ENCODE measurements at regions not wholly inside any gene's neighbourhood (a gene's known extent, or its start where the extent isn't known, plus 50 kb on each side); places are given as distances from the start of the nearest gene placed in this dataset.
"Not testable (repeated sequence)": the region's sequence is repeated elsewhere in the genome, so short reads cannot be mapped to it uniquely, and the experiment has no call there.

DNA sequence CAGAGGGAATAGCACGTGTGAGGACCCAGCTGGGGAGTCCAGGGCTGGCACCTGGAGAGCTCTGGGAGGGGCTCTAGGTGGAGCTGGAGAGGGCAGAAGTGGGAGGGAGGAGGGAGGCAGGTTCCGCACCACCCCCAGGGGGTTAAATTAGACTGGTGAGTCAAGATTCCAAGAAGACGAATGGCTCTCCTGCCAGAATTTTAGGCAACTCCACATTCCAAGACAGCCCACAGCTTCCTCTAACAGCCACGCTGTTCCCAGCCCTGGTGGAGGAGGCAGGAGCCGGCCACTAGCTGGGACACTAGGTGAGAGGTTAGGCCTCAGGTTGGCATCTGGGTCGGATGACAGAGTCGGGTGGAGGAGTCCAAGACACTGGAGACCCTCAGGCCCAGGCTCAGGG lies 60.2 kb downstream of the TFAP2C start:
- no peak for DNase-seq

DNA sequence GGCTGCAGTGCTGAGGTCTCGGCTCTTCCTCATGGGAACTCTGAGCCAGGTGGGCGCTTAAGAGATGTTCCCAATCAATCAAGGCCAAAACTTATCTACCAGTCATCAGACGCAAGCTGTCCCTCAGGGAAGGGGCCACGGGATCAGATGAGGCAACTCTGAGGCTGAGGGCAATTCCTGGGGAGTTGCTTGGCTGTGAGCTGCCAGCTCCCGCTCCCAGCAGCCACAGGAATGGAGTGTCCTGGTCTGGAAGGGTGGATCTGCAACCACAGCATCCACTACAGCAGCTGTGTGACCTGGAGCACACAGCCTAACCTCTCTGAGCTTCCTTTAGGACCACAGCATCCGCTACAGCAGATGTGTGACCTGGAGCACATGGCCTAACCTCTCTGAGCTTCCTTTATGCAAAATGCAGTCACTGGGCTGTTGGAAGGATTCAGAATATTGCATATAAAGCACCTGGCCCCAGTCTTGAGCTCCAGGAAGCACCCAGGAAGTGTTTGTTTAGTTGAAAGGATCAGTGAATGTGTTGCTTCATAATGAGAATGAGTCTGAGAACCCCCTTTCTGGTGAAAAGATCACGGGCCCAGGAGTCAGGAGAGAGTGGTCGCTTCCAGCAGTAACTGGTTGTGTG lies 60.9 kb downstream of the TFAP2C start:
- DNase-seq, result no peak

DNA sequence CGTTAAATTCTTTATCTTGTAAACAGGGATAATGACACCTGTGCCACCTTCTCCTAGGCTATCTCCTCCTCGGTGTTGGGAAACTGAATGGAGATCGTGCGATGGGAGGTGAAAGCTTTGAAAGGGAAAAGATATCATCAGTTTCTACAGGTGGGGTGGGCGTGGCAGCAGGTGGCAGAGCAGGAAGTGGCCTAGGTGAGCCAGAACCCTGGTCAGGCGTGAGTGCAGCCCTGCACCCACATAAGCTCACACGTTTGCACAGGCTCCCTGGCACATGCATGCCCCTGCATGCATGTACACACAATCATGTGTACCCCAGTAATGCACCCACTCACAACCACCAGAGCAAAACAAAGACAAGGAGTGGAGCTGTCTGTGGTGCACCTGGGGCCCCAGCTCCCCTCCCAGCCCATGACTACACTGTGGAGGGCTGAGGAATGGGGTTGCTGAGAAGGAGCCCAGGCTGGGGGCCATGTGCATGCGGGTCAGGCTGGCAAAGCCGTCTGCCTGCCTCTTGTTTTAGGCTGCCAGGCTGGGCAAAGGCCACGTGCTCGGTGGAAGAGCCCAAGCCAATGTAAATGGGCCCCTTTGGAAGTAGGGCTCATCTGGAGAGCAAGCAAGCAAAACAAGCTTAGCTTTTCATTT lies 61.5 kb downstream of the TFAP2C start:
- no peak for DNase-seq

DNA sequence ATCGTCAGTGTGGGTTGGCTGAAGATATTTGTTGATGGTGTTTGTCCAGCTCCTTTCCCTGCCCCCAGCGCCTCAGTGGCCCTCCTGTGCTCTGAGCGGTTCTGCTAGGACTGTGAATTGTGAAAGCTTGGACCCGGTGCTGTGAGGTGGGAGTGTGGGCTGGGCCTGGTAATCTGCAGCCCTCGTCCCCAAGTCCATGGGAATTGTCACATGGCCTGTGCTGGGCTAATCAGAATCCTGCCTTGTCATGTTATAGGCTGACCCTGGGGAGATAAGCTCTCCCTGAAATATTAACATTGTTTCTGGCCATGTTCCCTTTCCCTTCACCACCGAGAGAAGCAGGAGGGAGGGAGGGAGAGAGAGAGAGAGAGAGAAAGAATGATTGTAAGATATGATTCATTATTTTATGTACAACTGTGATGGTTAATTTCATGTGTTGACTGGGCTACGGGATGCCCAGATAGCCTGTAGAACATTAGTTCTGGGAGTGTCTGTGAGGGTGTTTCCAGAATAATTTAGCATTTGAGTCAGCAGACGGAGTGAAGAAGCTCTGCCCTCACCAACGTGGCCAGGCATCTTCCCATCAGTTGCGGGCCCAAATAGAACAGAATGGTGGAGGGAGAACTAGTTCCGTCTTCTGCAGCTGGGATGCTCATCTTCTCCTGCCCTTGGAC lies 62.4 kb downstream of the TFAP2C start:
- no peak for DNase-seq

DNA sequence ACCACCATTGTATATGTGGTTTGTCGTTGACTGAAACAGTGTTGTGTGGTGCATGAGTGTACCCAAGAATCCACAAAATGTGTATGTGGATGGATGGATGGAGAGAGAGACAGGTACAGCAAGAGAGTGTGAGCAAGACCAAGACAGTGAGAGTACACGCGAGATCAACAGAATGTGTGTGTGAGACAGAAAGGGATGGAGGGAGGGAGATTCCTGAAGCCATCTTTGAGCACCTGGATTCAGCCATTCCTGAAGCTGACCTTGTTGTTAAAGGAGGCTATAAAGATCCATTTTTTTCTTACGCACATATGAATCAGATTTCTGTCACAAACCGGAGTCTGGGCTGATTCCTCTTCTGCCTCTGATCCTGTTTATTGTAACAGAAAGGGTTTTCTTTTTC lies 64.1 kb downstream of the TFAP2C start:
- DNase-seq, result no peak

DNA sequence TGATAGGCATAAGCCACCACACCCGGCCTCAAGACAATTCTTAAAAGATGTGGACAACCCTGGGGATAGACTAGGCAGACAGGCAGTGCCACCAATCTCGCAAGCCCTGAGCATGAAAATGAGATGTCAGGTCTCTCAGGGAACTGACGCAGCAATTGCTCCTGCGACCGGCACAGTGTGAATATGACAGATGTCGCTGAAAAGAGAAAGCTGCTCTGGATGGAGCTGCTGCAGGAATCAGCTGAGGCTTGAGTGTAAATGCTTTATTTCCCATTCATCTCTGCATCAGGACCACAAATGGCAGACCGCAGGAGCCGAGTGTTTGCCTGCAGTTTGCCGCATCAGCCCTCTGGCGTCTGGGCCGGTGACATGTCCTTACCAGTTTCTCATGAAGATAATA lies 68.4 kb downstream of the TFAP2C start:
- no peak for DNase-seq

DNA sequence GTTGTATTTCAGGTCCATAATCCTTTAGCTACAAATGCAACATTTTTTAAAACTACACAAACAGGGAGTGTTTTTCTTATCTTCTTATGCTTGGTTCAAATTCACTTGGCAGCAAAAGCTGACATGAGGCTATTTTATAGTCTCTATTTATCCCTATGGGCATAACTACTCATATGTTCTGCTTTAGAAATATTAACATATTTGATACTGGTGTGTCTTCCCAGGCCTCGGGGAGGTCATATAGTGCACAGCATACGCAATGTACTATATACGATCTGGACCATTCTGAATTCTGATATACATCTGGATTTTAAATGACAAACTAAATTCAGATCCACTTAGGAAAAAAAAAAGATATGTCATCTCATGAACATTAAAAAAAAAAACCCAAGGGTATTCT lies 69.2 kb downstream of the TFAP2C start:
- DNase-seq, result no peak

DNA sequence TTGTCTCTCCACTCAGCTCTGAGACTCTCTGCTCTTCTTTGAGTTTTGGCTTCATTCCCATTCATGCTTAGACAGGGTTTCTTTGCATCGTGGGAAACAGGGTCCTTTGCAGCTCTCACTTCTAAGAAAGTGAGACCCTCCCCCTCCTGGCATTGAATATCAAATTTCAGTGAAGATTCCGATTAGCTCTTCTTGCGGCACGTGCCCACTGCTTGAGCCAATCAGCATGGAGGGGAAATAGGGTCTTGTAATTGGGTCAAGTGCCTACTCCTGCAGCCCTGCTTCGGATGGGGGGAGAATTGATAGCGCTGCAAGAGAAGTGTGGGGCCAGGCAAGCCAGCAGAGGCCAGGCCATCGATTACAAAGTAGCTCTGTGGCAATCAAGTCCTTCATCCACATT lies 69.6 kb downstream of the TFAP2C start:
- no peak for DNase-seq

DNA sequence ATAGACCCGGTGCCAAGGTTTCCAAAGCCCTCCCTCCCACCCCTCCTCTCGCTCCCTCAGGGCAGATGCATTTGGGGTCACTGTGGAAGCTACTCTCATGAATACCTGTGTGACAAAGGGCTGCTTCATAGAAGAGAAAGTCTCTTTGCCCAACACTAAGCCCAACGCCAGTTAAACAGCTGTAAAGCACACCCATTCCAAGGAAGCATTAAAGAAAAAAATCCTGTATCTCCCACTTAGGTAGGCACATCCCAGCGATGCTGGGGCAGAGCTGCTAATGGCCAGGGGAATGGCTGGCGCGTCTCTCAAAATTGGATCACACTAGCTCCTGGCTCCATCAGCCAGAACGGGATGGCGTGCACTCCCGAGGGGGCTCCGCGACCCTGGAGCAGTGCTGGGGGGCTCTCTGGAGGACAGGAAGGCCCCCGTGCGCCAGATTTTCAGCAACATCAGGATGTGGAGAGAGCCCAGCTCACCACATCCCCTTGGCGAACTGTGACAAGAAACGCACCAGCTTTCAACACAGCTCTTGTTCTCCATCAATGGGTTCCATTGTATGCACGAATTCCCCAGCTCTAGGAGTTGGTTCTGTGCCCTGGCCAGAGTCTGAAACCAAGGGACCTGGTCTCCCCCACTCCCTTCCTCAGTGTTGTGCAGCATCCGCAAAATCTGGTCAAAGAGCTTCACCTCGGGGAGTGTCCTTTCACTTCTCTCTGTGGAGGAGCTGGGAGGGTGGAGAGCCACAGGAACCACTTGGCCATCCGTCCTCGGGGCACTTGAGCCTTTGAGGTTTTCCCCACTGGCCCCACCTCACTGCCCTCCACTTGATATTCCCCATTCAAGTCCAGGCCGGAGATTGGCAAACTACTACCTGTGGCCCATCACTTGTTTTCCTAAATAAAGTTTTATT lies 74.1 kb downstream of the TFAP2C start:
- peak in 18 of 51 donors; percentile 4 to 54 (median 11) for DNase-seq

DNA sequence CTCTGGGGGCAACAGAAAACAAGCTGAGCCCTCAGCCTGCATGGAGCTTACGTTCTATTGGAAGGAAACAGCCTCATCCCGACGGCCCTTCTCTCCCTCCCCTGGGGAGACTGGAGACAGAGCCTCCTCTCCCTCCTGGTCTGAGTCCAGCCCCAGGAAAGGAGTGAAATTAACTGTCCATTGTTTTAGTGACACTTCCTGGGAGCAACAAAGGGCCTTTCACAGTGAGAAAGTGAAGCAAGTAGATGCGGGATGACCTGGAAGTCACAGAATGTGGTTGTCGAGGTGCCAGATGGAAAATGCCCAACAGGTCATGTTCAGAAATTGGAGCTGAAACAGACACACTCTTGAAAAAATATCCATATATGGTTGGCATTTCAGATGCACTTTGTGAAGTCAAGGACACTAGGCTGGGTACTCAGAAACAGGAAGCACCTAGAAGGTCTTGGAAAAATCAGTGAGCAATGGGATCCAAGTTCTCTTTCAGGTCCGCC lies 77.8 kb downstream of the TFAP2C start:
- no peak for DNase-seq

DNA sequence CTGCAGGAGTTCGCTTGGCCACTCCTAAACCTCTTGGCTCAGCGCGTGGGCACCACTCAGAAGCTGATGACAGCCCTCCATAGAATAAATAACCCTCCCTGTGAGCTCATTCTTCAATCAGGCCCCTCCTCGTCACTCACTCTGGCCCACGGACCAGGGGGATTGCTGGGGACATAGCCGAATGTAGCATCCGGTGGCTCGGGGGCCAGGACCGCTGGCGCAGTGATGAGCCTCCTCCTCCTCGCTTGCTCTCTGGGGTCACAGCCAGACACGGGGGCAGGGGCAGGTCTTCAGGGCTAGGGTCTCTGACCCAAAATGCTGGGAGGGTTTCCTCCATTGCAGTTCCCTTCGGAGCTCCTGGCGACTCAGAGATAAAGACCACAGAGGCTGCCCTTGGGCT lies 79.9 kb downstream of the TFAP2C start:
- DNase-seq, result no peak

DNA sequence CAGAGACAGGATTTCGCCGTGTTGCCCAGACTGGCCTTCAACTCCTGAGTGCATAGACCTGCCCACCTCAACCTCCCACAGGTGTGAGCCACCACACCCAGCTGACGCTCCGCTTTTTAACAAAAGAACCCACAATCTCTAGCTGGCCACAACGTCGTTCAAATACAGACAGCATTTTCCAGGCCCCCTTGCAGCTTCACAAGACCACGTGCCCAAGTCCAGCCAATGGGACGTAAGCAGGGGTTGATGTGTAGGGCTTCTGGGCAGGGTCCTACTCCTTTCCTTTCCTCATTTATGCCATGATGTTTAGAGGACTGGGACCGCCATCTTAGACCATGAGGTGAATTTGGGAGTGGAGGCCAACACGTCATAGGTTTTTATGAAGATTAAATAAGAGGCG lies 81.0 kb downstream of the TFAP2C start:
- DNase-seq, result no peak

DNA sequence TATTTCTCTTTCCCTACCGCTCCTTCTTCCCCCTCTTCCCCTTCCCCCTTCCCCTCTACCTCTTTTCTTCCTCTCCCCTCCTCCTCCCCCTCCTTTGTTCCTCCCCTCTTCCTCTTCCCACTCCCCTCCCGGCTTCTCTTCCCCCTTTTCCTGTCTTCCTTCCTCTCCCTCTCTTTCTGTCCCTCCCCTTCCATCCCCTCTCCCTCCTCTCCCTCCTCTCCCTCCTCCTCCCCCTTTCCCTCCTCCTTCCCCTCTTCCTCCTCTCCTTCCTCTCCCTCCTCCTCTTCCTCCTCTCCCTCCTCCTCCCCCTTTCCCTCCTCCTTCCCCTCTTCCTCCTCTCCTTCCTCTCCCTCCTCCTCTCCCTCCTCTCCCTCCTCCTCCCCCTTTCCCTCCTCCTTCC lies 81.5 kb downstream of the TFAP2C start:
- DNase-seq, result not testable (repeated sequence)

DNA sequence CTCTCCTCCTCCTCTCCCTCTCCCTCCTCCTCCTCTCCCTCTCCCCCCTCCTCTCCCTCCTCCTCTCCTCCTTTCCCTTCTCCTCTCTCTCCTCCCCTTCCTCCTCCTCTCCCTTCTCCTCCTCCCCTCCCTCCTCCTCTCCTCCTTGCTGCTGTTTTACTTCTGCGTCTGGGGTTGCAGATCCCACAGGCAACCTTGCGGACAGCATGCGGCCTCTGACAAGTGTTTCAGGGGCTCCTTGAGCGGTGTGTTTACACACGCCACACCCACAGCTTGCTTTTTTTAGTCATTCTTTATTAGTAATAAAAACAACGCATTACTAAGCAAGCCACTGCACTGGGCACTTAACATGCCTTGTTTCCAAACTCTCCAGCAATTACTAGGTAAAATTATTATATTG lies 81.9 kb downstream of the TFAP2C start:
- DNase-seq, result no peak

DNA sequence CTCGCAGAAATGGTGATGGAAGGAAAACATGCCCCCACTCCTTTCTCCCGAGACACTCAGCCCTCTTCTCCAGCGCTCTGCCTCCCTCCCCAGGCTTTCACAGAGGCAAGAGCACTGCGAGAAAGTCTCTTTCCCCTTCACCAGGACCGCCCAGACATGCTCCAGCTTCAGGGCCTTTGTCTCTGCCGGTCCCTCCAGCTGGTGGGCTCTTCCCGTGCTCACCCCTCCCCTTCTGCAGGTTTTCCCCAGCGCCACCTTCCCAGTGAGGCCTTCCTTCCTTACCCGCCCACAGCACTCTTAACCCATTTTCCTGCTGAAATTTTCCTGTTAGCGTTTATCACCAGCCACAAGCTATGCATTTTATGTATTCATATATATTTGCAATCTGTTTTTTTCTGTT lies 86.2 kb downstream of the TFAP2C start:
- DNase-seq, result no peak

DNA sequence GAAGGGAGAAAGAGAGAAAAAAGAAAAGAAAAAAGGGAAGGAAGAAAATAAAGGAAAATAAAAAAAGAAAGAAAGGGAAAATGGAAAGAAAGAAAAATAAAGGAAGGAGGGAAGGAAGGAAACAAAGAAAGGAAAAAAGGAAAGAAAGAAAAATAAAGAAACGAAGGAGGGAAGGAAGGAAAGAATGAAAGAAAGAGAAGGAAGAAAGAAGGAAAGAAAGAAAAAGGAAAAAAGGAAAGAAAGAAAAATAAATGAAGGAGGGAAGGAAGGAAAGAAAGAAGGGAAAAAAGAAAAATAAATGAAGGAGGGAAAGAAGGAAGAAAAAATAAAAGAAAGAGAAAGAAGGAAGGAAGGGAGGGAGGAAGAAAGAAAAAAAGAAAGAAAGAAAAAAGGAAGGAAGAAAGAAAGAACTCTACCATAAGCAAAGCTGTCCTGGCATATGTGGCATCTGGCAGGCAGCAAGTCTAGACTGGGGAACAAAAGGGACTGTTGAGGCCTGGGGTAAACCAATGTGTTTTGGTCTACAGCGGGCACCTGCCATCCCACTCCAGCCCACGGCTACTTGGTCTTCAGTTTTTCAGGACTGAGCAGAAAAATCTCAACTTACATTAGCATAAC lies 86.9 kb downstream of the TFAP2C start:
- DNase-seq, result no peak

DNA sequence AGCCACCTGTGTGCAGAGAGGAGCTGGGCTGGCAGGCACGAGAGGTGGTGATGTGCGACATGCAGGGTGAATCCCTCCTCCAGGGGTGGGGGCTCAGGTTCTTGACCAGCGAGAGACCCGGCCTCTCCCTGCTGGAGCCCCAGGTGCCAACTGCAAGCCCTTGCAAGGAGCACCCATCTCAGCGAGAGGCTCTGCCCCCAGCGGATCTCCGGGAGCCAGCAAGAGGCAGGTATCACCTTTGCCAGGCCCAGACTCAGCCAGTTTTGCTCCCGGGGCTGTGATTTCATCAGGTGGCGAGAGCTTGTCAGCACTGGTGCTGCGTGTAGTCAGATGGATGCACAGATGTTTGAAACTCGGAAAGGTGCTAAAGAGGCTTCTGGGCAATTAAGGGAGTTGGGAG lies 87.7 kb downstream of the TFAP2C start:
- no peak for DNase-seq

DNA sequence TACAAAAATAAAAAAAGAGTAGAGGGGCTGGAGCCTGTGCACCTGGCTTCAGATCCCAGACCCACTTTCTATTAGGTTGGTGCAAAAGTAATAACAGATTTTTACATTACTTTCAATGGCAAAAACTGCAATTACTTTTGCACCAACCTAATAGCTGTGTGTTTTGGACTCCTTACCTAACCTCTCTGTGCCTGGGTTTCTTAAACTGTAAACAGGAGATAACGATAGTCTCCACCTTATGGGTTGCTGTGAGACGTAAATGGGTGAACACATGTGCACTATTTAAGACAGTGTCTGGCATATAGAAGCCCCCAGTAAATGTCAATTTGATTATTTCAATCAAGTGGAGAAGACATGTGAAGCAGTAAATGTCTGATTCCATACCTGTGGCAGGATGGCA lies 89.7 kb downstream of the TFAP2C start:
- DNase-seq, result no peak

DNA sequence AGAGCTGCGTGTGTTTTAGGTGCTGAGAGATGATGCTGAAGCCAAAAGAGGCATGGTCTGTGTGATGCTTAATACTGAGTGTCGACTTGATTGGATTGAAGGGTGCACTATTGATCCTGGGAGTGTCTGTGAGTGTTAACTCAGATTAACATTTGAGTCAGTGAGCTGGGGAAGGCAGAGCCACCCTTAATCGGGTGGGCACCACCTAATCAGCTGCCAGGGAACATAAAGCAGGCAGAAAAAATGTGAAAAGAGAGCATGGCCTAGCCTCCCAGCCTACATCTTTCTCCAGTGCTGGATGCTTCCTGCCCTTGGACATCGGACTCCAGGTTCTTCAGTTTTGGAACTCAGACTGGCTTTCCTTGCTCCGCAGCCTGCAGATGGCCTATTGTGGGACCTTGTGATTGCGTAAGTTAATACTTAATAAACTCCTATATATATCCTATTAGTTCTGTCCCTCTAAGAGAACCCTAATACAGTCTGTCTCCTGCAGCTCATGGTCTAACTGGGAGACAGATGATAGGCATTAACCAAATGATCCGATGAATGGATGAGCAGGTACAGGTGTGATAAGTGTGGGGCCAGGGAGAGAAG lies 91.6 kb downstream of the TFAP2C start:
- DNase-seq, result no peak

DNA sequence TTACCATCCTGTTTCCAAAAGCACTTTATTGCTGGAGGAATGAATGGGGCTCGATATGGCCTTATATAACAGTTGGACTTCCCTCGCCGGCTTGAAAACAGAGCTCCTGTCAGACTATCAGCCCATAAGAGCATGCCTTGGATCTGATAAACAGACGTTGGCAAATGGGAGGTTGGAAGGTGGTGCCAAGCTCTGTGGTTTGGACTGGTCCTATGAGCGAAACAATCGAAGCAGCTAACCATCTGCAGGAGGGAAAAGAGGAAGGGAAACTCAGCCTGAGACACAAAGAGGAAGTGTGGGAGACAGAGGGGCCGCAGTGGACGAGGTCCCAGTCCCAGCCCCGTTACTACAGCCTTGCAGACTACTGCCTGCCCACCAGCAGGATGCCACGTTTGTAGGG lies 92.9 kb downstream of the TFAP2C start:
- DNase-seq, result no peak

DNA sequence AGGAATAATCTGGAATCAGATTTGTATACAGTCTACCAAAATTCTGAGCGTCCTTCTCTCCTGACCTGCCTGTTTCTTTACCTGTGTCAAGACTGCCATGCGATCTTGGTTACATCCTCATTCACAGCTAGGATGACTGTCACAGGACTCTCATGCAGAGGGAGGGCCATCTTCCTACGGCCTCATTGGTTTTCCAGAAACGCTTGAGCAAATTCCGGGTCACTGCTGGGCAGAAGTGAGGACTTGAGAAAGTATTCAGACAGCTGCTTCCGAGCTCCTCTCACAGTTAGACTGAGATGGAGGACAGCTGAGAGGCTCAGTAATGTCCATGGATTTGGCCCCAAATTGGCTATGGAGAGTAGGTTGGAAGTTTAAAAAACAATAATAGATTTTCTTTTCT lies 94.2 kb downstream of the TFAP2C start:
- no peak for DNase-seq
